ENCODE measurements at regions not wholly inside any gene's neighbourhood (a gene's known extent, or its start where the extent isn't known, plus 50 kb on each side); places are given as distances from the start of the nearest gene placed in this dataset.

DNA sequence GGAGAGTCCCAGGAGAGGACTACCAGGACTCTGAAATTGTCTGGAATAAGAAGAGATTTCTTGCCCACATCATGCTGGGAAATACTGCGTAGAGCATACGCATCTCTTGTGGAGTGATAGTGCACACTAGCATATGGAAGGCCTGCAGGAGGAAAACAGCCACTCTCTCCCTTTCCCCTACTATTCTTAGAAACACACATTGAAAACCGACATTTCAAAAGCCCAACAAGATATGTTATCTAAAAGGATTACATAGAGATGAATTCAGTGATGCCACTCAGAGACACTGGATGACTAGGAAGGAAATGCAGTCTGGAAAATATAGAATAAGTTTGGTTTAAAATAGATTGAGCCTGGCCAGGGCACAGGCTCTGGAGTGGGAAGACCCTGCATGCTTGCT lies 388.7 kb upstream of the NBEA start:
- DNase-seq (ENCODE audit: low spot score): no peak

- DNase-seq (ENCODE audit: low spot score): no peak
These were observed 386.1 kb upstream of the NBEA start for GRCh38 chr13:34555988-34556387.

- no peak for DNase-seq (ENCODE audit: low spot score)
These were observed 381.0 kb upstream of the NBEA start for GRCh38 chr13:34561033-34561432.

- no peak for DNase-seq (ENCODE audit: low spot score)
These were observed 374.5 kb upstream of the NBEA start for GRCh38 chr13:34567597-34567996.

DNA sequence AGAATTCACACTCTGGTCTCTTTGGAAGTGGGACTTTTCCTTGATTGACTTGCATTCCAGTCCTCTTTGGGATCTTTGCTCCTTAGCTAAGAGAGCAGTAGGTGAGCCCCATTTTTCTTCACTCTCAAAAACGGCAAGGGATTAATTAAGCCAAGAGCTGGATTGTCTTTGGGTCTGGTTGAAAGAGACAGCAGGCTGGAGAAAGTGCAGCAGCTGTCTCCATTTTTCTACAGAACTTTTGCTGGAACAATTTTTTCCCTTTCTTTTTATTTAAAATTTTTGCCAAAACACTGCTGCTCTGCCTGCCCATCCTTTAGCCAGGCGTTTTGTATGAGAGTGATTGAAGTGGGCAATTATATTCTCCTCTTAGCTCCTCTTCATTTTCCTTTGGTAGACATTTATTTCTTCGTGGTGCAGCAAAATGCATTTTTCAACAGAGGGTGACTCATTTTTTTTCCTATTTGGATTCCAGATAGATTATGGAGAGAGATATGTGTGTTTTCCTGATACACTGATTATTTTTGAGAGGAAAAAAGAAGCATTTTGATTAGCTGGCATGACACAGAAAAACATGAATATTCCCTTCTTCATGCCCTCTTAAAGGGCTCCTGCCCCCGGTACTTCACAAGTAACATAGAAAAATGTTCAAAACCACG lies 371.2 kb upstream of the NBEA start:
- no peak for DNase-seq (ENCODE audit: low spot score)

DNA sequence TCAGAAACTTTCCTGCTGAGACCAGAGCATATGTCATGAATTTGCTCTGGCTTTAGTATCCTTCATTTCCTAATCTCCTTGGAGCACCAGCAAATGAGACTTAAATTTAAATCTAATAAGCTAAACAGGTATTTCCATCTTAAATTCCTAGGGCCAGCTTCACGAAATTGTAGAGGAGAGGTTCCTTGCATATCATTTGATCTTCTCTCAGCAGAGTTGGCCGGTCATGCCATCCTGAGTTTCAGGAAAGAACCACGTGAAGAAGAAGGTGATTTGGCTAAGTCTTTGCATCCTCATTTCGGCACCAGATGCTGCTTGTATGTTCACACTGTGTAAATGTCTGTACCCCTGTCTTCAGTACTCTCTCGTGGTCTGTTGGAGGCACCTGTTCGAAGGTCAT lies 370.4 kb upstream of the NBEA start:
- DNase-seq (ENCODE audit: low spot score): no peak

GRCh38 chr13:34577051-34577450 lies 365.0 kb upstream of the NBEA start:
- no peak for DNase-seq (ENCODE audit: low spot score)

GRCh38 chr13:34578471-34578870 lies 363.6 kb upstream of the NBEA start:
- no peak for DNase-seq (ENCODE audit: low spot score)

GRCh38 chr13:34578917-34579316 lies 363.2 kb upstream of the NBEA start:
- no peak for DNase-seq (ENCODE audit: low spot score)

DNA sequence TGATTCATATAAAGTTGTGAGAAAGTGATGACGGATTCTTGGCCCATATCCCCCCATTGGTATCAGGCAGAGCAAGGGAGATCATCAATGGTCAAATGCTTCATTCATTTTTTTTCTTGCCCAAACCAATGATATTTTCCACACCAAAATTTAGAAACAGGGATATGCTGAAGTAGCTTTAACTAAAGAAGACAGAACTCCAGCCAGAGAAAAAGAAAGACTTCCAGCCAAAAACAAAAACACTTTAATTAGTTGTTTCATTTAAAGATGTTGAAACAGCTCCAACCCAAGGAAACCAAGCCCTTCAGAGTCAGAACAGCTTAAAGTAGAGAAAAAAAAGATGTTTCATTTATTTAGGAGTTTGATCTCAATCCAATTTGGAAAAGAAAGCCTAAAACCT lies 358.9 kb upstream of the NBEA start:
- DNase-seq (ENCODE audit: low spot score): no peak

DNA sequence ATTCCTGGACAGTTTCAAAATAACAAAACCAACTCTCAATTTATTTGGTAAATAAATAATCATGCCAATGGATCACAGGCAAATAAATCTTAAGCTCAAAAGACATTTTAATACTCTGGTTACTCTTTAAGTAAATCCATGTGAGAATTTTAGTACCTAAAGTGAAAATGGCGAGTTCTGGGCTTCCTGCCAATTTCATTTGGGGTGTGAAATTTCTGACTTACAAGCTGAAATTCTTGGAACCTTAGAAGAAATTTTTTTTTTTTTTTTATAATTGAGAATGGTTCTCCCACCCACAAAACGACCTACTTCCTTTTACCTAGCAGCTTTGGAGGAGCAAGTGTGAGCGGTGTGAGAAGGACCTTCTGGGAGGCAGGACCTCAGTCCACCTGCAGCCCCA lies 354.5 kb upstream of the NBEA start:
- DNase-seq (ENCODE audit: low spot score): no peak

- no peak for DNase-seq (ENCODE audit: low spot score)
These were observed 353.7 kb upstream of the NBEA start for GRCh38 chr13:34588362-34588761.

DNA sequence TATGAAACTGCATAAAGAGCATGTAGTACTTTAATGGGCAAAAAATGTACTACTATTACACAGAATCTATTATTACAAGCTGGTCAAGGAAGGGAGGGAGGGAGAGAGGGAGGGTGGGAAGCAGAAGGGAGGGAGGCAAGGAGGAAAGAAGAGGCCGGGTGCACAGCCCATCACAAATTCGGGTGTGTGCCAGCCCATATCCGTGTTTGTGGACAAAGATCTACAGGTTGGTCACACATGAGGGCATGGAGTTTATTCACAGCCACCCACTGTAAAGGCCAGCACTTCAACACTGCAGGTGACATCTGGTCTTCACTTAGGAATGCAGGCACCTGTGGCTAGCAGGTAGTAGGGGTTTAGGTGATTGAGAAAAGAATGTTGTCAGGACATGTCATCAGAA lies 352.5 kb upstream of the NBEA start:
- no peak for DNase-seq (ENCODE audit: low spot score)

DNA sequence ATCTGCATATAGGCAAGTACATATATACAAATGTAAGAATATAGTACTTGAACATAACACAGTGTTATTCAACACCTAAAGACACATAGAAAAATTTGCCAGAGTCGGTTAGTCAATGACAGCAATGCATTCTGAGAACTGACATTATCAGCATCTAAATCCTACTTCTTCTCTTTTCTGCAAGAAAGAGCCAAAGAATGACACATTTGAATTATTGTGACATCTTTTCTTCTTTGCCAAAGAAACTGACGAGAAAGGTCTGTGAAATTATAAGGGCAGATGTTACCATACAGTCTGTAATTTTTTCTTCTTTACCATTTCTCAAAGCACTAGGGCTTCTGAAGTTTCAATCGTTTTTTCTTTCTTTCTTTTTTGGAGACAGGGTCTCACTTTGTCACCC lies 350.9 kb upstream of the NBEA start:
- DNase-seq (ENCODE audit: low spot score): no peak

- peak; percentile 31 for DNase-seq (ENCODE audit: low spot score)
These were observed 350.1 kb upstream of the NBEA start for GRCh38 chr13:34591900-34592529.

DNA sequence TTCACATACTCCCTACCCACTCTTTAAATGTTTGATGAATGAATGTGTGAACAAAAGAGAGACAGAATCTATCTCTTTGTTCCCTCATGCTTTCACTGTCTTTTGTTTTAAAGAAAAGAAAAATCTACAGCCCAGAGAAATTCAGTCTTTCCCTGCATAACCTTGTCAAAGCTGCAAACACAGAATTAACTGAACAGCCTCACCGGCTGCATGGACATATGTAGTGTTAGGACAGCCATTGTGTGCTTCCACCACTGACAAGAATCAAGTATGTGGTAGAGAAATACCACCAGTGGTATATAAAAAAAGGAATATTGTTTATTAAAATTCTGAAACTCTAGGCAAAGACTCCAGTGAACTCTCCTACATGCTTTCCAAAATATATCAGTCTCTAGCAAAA lies 348.4 kb upstream of the NBEA start:
- DNase-seq (ENCODE audit: low spot score): no peak

- no peak for DNase-seq (ENCODE audit: low spot score)
These were observed 347.6 kb upstream of the NBEA start for GRCh38 chr13:34594507-34594906.

DNA sequence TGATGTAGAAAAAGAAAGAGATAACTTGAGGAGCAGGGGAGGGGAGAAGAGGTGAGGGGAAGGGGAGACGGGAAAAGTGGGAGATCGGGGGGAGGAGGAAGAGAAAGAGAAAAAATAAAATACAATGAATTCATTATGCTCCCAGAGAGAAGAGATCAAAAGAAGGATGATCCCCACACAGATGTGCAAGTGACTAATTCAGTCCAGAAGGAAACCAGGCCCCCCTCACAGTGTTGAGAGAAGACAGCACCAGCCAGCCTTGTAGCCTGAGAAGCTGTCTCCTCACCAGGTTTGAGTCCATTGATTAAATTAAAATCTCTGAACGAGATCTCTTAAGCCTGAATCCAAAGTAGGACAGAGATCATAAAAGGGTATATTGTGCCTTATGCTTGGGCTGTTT lies 333.7 kb upstream of the NBEA start:
- DNase-seq (ENCODE audit: low spot score): no peak

- no peak for DNase-seq (ENCODE audit: low spot score)
These were observed 330.4 kb upstream of the NBEA start for GRCh38 chr13:34611671-34612070.

DNA sequence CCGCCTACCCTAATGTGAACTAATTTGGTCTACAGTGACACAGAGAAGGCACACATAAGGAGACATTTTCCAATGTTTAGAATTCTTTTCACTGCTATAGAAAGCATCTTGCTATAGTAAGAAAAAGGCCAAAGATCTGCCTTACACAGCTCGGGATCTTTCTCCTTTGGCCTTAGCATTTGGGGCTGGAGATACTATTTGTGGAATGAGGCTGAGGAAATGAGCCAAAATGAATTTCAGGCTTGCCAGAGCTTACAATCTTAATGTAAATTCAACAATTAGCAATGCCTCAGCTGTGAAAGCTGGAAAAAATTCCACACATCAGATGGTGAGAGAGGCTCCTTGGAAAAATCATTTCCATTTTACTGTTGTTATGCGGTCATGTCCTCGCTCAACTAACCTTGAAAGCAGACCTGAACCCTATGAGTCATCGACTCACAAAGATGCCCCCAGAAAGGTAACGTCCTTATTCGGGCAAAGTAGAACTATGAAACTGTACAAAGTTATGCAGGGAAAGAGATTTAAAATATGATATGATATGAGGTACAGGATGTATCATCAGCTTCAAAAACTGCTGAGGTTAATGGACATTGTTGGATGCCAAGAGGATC lies 324.5 kb upstream of the NBEA start:
- no peak for DNase-seq (ENCODE audit: low spot score)

- no peak for DNase-seq (ENCODE audit: low spot score)
These were observed 323.4 kb upstream of the NBEA start for GRCh38 chr13:34618654-34619053.

DNA sequence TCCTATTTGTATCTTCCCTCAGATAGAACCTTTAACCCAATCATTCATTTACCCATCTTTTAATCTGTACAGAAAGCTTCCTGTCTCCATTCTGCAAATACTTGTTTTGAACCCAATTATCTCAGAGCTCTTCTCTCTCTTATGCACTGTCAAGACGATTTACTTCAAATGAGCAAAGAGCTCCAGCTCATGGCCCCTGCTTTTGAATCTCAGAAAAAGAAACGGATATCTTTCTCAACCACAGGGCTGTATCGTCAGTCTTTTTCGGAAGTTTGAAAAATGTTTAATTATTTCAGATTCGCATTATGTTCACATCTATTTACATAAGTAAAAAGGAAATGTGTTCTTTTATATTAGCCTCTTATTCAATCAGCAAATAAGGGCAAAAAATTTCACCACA lies 322.7 kb upstream of the NBEA start:
- DNase-seq (ENCODE audit: low spot score): no peak

- no peak for DNase-seq (ENCODE audit: low spot score)
These were observed 321.8 kb upstream of the NBEA start for GRCh38 chr13:34620074-34620850.

All from iPS-NIHi11 (cell line).